Activated CD4-positive, CD25-positive, alpha-beta regulatory T cell treated with anti-CD3 and anti-CD28 coated beads, Interleukin-2, amount 50 U/mL, for 72 hours (primary cell): ENCODE measurements at regions not wholly inside any gene's neighbourhood (a gene's known extent, or its start where the extent isn't known, plus 50 kb on each side); places are given as distances from the start of the nearest gene placed in this dataset.

ENCODE experiments used
- DNase-seq: peaks from one replicate; pipeline ENCODE4 v3.0.0; 2021

GRCh38 chr7:42485301-42485766 lies 248.3 kb upstream of the GLI3 start:
- DNase-seq: no peak

- DNase-seq: no peak
These were observed 246.9 kb upstream of the GLI3 start for GRCh38 chr7:42483886-42484285.

DNA sequence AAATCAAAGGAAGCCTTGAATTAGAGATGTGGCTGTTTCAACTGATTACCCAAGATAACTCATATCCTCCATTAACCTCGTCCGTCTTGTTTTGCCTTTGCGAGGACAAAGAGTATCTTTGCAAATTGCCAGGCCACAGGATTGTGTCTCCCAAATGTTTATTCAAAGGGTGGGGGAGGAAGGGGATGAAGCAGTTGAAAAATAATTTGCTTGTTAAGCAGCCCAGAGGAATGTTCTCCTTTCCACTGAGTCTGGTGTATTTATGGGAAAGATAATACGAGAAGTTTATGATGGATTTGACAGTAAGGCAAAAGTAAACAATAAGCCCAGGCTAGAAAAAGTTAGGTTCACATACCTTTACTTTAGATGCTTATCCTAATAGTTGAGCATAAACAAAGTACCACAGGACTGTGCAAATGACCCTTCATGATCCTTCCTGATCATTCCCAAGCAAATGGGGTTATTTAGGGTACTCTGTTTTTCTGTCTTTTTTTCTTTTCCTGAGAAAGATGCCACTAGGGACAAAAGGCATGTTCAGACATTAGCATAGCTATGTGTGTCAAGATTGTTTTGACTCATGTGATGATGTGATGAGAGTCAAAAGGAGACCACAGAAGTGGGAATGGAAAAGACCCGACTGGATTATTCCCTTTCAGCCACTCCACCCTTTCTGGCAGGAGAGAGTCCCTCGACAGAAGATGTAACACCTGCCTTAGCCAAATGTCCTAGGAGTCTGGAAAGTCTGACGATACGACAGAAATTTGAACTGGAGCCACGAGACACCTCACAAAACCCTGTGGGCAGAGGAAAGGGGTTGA lies 243.0 kb upstream of the GLI3 start:
- no peak for DNase-seq

DNA sequence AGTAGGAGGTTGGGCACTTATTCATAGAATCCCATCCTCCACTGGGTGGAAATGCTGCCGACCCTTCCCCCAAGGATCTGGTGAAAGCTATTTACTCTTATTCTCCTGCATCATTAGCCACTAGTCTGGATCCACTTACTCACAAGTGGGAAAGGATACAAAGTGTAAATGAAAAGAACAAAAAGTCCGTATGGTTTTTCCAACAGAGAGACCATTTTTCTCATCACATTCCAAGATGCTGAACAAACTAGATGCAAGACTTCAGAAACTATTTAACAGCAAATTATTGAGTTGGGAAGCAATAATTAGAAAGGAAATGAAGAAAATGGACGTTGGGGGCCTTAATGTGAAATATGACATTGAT lies 242.4 kb upstream of the GLI3 start:
- DNase-seq: no peak

- no peak for DNase-seq
These were observed 241.7 kb upstream of the GLI3 start for GRCh38 chr7:42478717-42479116.

DNA sequence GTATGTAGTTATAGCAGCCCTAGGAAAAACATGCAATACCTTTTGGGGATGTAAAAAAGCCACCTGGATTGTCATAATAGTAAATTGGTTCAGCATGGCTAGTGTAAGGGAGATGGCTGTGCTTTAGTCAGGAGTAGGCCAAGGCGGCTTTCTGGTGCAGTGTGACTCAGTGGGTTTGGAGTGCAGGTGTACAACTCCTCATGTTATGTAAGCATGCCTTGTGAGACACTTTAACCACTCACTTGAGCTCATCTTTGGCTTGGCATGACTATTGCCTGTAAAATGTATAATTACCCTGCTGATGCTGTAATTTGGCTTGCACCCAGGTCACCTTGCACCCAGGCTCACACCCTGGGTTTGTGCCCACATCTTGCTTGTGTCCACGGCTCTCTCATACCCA lies 239.2 kb upstream of the GLI3 start:
- no peak for DNase-seq

- no peak for DNase-seq
These were observed 238.1 kb upstream of the GLI3 start for GRCh38 chr7:42475082-42475481.

DNA sequence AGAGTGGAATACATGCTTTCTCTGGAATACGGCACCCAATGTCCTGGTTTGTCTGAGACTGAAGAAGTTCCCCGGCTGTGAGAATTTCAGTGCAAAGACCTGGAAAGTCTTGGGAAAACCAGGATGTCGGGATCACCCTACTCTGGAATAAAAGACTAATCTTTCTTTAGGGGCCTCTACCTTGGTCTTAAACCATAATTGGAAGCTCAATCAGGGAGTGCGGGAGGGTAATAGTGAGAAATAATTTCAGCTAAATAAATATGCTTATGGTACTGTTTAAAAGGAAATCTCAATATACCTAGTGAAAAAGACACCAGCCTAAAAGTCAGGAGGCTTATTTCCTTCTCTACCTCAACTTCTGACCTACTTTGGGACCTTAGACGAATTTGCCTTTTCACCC lies 236.1 kb upstream of the GLI3 start:
- DNase-seq: no peak

DNA sequence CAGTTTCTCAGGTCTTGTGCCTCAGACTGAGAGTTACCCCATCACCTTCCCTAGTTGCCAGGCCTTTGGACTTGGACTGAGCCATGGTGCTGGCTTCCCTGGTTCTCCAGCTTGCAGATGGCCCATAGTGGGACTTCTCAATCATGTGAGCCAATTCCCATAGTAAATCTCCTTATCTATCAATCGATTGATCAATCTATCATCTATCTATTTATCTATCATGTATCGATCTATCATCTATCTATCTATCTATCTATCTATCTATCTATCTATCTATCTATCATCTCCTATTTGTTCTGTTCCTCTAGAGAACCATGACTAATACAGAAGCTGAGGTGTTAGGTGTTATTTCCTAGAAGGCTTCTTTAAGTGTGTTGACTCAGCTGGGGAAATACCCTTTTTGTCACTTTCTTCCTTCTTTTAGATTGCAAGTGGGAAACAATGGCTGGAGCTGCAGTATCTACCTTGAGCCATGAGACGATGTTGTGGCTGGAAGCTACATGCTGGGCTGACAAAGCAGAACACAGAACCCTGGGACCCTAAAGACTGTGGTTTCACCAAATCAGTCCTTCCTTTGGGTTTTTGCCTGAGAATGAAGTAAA lies 234.7 kb upstream of the GLI3 start:
- no peak for DNase-seq

DNA sequence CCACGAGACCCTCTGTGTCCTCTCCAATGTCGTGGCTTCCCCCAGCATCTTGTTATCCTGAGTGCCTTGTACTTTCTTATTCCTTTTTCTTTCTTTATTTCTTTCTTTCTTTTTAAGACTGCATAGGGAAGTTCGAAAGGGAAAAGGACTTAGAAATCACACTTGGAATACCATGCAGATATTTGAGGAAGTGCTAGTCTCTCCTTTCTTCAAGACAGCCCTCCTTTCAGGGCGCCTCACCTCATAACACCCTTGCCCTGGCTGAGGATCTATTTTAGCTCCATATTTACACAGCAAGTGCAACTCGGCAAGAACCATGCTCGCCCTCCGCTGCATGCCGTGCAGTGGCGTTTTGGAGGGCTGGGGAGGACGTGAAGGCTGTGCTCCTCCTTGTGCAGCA lies 232.3 kb upstream of the GLI3 start:
- DNase-seq: no peak

- DNase-seq: no peak
These were observed 231.5 kb upstream of the GLI3 start for GRCh38 chr7:42468471-42468870.

GRCh38 chr7:42461537-42461936 lies 224.5 kb upstream of the GLI3 start:
- DNase-seq: no peak

DNA sequence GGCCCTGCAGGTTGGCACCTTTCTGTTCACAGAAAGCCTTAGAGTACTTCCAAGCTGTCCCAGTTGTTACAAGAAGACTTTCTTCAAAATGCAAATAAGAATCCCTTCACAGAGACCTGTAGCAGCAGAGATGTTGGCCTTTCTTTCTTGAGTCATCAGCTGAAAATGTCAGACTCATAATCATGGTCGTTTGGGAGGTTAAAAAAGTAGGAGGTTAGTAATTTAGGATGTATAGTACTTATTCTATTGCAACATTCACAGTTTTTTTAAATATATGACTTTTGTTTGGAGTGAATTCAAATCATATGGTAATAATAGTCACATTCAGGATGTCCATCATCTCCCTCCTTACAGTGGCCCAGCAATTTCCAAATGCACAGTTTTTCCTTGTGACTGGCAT lies 223.9 kb upstream of the GLI3 start:
- no peak for DNase-seq

DNA sequence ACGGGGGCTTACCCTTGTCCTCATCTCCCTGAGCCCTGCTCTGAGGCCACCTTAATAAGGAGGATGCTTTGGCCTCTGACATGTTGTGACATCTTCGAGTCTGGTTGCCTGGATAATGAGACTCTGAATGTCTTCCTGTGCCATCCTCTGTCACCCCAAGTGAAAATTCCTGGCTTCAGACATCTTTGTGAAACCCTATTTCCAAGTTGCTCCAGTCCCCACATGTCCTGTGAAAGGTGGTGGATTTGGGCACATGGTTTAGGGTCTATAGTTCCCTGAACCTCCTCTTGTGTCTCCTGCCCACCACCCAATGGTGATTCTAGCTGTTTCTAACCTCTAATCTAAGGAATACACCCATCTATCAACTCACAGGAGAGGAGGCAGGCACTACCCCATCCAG lies 223.1 kb upstream of the GLI3 start:
- DNase-seq: no peak

DNA sequence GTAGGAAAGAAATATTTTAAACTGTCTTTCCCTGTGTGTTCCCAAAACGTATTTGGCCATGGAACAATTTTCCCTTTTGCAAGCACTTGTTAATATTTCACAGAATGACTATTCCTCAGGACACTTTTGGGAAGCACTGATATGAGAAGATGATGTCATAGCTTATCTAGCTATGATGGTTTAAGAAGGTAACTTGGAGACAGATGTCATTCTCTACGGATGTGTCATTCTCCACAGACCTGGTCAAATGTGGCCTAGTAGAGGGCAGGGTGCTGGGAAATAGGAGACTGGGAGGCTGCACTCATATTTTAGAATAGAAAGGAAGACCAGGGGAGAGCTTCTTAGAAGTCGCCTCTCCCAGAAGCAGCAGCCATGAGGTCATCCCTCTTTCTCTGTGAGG lies 220.7 kb upstream of the GLI3 start:
- DNase-seq: no peak

DNA sequence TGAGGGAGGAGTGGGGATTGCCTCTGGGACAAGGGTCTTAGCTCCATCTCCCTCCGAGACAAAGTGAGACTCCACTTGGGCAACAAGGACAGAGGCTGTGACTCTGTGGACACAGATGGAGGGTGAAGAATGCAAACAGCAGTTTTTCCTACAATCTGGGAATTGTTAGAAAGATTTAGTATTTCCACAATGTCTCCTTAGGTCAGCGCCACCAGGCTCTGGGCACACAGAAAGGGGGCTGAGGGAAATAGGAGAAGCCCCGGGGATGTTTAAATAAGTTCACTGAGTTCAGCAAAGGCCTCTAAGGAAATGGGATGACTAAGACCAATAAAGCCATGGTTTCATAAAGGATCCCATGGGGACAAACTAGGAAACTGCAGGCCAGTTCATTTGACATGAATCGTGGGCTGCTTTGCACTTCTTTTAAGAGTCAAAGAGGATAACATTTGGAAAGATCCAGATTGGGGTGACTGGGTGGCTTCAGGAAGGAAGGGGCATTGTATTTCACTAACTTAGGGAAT lies 219.8 kb upstream of the GLI3 start:
- DNase-seq: no peak

DNA sequence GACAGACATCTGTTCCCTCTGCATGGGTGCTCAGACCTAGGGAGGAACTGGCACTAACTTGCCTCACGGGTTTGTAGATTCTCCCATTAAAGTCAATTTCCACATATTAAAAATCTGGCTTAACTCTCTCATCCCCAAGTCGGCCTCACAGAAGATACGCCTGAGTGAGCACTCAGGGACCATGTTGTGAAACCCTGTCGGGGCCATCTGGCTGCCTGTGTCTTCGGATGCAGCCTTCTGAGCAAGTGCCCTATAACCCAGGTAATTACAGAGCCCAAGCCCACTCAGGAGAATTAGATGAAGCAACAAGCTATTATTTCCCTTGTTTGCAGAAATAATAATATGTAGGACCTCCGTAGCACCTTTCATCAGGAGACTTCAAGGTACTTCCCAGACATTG lies 219.3 kb upstream of the GLI3 start:
- DNase-seq: no peak

DNA sequence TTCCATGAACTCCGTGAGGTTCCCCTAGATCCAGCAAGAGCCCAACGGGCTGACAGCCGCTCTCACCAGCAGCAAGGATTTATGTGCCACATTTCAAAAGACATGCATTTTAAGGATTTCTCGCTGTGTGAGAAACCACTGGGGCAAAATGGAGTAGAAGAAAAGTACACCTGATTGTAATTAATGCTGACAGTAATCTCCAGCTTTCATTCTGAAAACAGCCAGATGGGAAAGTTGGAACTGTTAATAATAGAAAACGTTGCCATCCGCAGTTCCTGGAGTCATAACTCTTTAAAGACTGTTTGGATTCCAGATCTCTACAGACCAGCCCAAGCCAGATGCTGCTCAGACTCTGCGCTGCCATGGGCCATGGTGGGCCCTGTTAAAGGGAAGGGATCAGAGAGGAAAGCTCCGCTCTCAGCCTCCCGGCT lies 216.9 kb upstream of the GLI3 start:
- DNase-seq: no peak

GRCh38 chr7:42452356-42452755 lies 215.3 kb upstream of the GLI3 start:
- no peak for DNase-seq

- no peak for DNase-seq
These were observed 212.4 kb upstream of the GLI3 start for GRCh38 chr7:42449431-42449830.

GRCh38 chr7:42448901-42449300 lies 211.9 kb upstream of the GLI3 start:
- no peak for DNase-seq

GRCh38 chr7:42445691-42446090 lies 208.7 kb upstream of the GLI3 start:
- no peak for DNase-seq

- no peak for DNase-seq
These were observed 203.9 kb upstream of the GLI3 start for GRCh38 chr7:42440951-42441350.

GRCh38 chr7:42432644-42433043 lies 195.6 kb upstream of the GLI3 start:
- DNase-seq: no peak

- DNase-seq: no peak
These were observed 194.9 kb upstream of the GLI3 start for GRCh38 chr7:42431873-42432272.
